ENCODE measurements at regions not wholly inside any gene's neighbourhood (a gene's known extent, or its start where the extent isn't known, plus 50 kb on each side); places are given as distances from the start of the nearest gene placed in this dataset.
A peak's percentile ranks its signal among the peaks of the same experiment; 100 is the strongest.

DNA sequence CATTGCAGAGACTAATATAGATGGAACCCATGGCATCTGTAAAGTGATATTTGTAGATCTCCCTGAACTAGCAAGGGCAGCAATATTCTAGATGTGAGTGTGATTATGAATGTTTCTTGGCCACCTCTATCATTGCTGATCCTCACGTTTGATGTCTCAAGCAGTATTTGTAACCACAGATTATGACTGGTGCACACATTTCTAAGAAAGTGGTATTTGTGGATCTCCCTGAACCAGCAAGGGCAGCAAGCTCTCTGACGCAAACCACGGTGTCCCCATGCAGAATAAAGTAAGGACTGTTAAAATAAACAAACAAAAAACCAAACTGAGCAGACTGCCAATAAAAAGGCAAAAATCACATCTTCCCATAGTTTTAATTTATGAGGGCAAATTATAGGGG, 301.3 kb downstream of the CSNK1G3 start:
- Histone ChIP-seq H3K36me3 (ENCODE audit: control insufficient read depth in 2 of 2, extremely low read depth in 1 of 2, insufficient read depth in 2 of 2, low read length in 2 of 2) (no peaks in the 10 kb centered on the region), H2AFZ (ENCODE audit: low read depth, low read length) (no peak overlapping the region), H3K9ac (replicated peaks; ENCODE audit: extremely low read depth, insufficient read depth, low read length) (no peak overlapping the region), H3K4me2 (ENCODE audit: insufficient read depth, low read length) (peak overlapping the region; percentile 10), H3K27me3 (ENCODE audit: control insufficient read depth in 2 of 2, insufficient read depth in 2 of 2, low read length in 2 of 2) (no peaks in the 10 kb centered on the region), H4K20me1 (replicated peaks; ENCODE audit: control insufficient read depth, extremely low read depth, insufficient read depth, low read length) (no peaks in the 10 kb centered on the region), H3K9me3 (replicated peaks; ENCODE audit: control insufficient read depth, insufficient read depth, low read length) (no peaks in the 10 kb centered on the region), H3K79me2 (ENCODE audit: control insufficient read depth, insufficient read depth, low read length) (no peaks in the 10 kb centered on the region), H3K27ac (ENCODE audit: insufficient read depth, low read depth, low read length) (no peak overlapping the region), H3K4me1 (ENCODE audit: control insufficient read depth, extremely low read depth, insufficient read depth, low read length) (peaks cover 13% of the 10 kb centered on the region), H3K4me3 (replicated peaks in 1 of 3; ENCODE audit: insufficient read depth in 1 of 3, low read depth in 1 of 3, low read length in 3 of 3) (no peak overlapping the region), H3K9me1 (replicated peaks; ENCODE audit: control insufficient read depth, extremely low read depth, insufficient read depth, low read length) (no peaks in the 10 kb centered on the region)
- BruUV-seq (replicated peaks) = no TSS peak
- DNase-seq (ENCODE audit: low read depth, low spot score) (no peak), FAIRE-seq (no peak)
- CTCF ChIA-PET = interaction anchor here (0.8 to 1.4 kb wide), 2 partner anchors 9 to 95 kb away, joined by 3 read pairs; no protein-coding TSS in a partner anchor
- dilution Hi-C loops (cut with MboI; ENCODE audit: extremely low pct_ligation_motif_present, low sequenced_read_pairs) (no loop called here), intact Hi-C loops (cut with micrococcal nuclease) (loop anchor here (5.0 to 10.0 kb wide), 3 partner anchors 784 to 932 kb away; partner anchors contain the start of gene ZNF608)
- POLR2A ChIA-PET = no interaction called here
- TF ChIP-seq GATA2 (IDR thresholded peaks at IDR 0.05; ENCODE audit: insufficient read depth, insufficient read length, low read depth, low read length) (no peak), EZH2 (IDR thresholded peaks at IDR 0.05; ENCODE audit: borderline replicate concordance, low read depth, low read length, severe bottlenecking) (no peak), MYC (IDR thresholded peaks at IDR 0.05; ENCODE audit: low read depth, low read length) (no peak), POLR2AphosphoS5 (IDR thresholded peaks at IDR 0.05; ENCODE audit: insufficient read depth, low read depth, low read length) (no peak), JUN (IDR thresholded peaks at IDR 0.05; ENCODE audit: borderline replicate concordance, insufficient read depth, insufficient read length, low read depth) (no peak), FOS (IDR thresholded peaks at IDR 0.05; ENCODE audit: borderline replicate concordance, insufficient read depth, low read length) (no peak), POLR2A (IDR thresholded peaks at IDR 0.05; ENCODE audit: low read depth, low read length) (no peak)
- TF ChIP-seq, protein P1, sequence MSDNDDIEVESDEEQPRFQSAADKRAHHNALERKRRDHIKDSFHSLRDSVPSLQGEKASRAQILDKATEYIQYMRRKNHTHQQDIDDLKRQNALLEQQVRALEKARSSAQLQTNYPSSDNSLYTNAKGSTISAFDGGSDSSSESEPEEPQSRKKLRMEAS (IDR thresholded peaks at IDR 0.05; ENCODE audit: insufficient read depth, insufficient read length) = no peak
- TF ChIP-seq, protein P2, sequence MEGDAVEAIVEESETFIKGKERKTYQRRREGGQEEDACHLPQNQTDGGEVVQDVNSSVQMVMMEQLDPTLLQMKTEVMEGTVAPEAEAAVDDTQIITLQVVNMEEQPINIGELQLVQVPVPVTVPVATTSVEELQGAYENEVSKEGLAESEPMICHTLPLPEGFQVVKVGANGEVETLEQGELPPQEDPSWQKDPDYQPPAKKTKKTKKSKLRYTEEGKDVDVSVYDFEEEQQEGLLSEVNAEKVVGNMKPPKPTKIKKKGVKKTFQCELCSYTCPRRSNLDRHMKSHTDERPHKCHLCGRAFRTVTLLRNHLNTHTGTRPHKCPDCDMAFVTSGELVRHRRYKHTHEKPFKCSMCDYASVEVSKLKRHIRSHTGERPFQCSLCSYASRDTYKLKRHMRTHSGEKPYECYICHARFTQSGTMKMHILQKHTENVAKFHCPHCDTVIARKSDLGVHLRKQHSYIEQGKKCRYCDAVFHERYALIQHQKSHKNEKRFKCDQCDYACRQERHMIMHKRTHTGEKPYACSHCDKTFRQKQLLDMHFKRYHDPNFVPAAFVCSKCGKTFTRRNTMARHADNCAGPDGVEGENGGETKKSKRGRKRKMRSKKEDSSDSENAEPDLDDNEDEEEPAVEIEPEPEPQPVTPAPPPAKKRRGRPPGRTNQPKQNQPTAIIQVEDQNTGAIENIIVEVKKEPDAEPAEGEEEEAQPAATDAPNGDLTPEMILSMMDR (IDR thresholded peaks at IDR 0.05; ENCODE audit: extremely low read depth in 1 of 2, insufficient read depth in 1 of 2, low read depth in 1 of 2, low read length in 2 of 2) = no peak

All from endothelial cell of umbilical vein (primary cell).